ENCODE measurements at regions not wholly inside any gene's neighbourhood (a gene's known extent, or its start where the extent isn't known, plus 50 kb on each side); places are given as distances from the start of the nearest gene placed in this dataset.

DNA sequence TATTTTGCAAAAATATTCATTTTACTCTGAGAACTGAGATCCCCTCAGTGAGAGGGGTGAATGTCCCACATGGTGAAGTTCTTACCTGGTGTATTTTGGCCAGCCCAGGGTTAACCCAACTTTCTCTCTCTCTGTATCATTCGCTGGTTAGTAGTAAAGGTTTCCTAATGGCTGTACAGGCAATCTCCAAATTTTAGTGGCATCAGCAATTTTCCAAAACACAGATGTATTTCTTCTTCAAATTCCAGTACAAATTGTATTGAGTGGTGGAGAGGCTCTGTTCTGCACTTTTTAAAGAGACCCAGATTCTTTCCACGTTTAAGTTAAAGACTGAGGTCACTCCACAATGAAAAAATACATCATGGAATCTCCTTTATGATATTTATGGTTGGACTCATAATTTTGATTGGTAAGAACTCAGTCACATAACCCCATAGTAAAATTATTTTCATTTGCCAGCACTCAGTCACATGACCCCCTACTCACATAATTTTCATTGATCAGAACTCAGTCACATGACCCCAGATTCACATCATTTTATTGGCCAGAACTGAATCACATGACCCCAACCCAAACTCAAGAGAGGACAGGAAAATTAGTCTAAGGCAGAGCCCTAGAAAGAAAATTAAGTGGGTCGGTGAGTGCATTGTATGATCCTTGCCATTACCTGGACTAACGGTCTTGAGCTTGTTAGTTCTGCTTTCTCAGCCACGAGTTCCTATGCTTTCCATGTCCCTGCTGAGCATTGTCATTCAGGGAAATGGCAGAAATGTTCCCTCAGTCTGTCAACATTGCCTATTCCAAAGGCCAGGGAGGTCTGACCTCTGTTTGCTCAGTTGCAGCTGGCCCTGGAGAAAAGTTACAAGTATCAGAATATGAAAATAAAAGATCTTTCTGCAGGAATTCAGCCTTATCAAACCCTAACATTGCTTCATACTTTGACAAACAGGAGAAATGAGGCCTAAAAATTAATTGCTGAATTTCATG, 1536.2 kb downstream of the AACS start:
- TF ChIP-seq POLR2A (IDR thresholded peaks at IDR 0.05) (no peak), EP300 (IDR thresholded peaks at IDR 0.05) (no peak), POLR2AphosphoS5 (IDR thresholded peaks at IDR 0.05) (no peak)
- TF ChIP-seq, protein P1, sequence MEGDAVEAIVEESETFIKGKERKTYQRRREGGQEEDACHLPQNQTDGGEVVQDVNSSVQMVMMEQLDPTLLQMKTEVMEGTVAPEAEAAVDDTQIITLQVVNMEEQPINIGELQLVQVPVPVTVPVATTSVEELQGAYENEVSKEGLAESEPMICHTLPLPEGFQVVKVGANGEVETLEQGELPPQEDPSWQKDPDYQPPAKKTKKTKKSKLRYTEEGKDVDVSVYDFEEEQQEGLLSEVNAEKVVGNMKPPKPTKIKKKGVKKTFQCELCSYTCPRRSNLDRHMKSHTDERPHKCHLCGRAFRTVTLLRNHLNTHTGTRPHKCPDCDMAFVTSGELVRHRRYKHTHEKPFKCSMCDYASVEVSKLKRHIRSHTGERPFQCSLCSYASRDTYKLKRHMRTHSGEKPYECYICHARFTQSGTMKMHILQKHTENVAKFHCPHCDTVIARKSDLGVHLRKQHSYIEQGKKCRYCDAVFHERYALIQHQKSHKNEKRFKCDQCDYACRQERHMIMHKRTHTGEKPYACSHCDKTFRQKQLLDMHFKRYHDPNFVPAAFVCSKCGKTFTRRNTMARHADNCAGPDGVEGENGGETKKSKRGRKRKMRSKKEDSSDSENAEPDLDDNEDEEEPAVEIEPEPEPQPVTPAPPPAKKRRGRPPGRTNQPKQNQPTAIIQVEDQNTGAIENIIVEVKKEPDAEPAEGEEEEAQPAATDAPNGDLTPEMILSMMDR (IDR thresholded peaks at IDR 0.05) = no peak

Data from stomach (tissue), 4 donors.